ENCODE measurements at regions not wholly inside any gene's neighbourhood (a gene's known extent, or its start where the extent isn't known, plus 50 kb on each side); places are given as distances from the start of the nearest gene placed in this dataset.

GRCh38 chr4:138772366-138772765, 243.2 kb upstream of the NOCT start:
- no peak for DNase-seq (ENCODE audit: low read depth)
- TF ChIP-seq MYC (IDR thresholded peaks at IDR 0.05; ENCODE audit: low read depth, low read length), result no peak
- no peak for TF ChIP-seq POLR2A (IDR thresholded peaks at IDR 0.05; ENCODE audit: extremely low read depth, insufficient read length)
- TF ChIP-seq, protein P1, sequence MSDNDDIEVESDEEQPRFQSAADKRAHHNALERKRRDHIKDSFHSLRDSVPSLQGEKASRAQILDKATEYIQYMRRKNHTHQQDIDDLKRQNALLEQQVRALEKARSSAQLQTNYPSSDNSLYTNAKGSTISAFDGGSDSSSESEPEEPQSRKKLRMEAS (IDR thresholded peaks at IDR 0.05; ENCODE audit: low read depth, low read length), result no peak
- TF ChIP-seq, protein P2, sequence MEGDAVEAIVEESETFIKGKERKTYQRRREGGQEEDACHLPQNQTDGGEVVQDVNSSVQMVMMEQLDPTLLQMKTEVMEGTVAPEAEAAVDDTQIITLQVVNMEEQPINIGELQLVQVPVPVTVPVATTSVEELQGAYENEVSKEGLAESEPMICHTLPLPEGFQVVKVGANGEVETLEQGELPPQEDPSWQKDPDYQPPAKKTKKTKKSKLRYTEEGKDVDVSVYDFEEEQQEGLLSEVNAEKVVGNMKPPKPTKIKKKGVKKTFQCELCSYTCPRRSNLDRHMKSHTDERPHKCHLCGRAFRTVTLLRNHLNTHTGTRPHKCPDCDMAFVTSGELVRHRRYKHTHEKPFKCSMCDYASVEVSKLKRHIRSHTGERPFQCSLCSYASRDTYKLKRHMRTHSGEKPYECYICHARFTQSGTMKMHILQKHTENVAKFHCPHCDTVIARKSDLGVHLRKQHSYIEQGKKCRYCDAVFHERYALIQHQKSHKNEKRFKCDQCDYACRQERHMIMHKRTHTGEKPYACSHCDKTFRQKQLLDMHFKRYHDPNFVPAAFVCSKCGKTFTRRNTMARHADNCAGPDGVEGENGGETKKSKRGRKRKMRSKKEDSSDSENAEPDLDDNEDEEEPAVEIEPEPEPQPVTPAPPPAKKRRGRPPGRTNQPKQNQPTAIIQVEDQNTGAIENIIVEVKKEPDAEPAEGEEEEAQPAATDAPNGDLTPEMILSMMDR (IDR thresholded peaks at IDR 0.05; ENCODE audit: low read depth, low read length), result no peak

DNA sequence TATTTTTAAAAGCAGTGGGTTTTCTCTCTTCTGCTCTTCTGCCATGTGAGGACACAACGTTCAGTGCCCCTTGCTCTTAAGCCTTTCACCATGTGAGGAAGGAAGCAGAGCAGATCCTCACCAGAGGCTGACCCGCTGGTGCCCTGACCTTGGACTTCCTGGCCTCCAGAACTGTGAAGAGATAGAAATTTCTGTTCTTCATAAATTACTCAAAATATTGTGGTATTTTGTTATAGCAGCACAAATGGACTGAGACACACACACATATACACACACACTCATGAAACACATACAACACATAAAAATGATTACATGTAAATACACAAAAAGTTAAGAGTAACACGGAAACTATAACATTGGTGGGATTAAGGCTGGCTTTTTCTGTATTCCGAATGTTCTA, 244.8 kb upstream of the NOCT start:
- no peak for TF ChIP-seq POLR2A (IDR thresholded peaks at IDR 0.05; ENCODE audit: extremely low read depth, insufficient read length)
- TF ChIP-seq, protein P1 (IDR thresholded peaks at IDR 0.05; ENCODE audit: low read depth, low read length), result no peak
- no peak for DNase-seq (ENCODE audit: low read depth)
- H3K4me3 ChIP-seq (ENCODE audit: low read depth, low read length), result no peak overlapping the region

More at GRCh38 chr4:138772366-138772765, 243.2 kb upstream of the NOCT start:
- H3K4me3 ChIP-seq (ENCODE audit: low read depth, low read length), result no peak overlapping the region

DNA sequence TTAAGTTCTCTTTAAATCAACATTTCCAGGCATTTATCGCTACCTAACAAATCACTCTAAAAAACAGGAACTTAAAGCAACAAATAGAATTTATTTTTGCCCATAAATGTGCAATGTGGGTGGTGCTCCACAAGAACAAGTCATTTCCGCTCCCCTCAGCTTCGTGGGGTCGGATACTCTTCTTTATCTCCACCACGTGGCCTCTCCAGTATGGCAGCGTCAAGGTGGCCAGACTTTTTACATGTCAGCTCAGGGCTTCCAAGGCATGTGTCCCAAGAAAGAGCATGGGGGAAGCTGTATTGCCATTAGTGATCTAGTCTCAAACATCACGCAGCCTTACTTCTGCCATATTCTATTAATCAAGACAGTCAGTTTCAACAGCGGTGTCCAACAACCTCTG, 249.2 kb upstream of the NOCT start:
- TF ChIP-seq, protein P1 (IDR thresholded peaks at IDR 0.05; ENCODE audit: low read depth, low read length), result no peak
- no peak for TF ChIP-seq MYC (IDR thresholded peaks at IDR 0.05; ENCODE audit: low read depth, low read length)
- TF ChIP-seq, protein P2 (IDR thresholded peaks at IDR 0.05; ENCODE audit: low read depth, low read length), result no peak
- no peak for TF ChIP-seq POLR2A (IDR thresholded peaks at IDR 0.05; ENCODE audit: extremely low read depth, insufficient read length)
- no peak overlapping the region for H3K4me3 ChIP-seq (ENCODE audit: low read depth, low read length)
- DNase-seq (ENCODE audit: low read depth), result no peak

DNA sequence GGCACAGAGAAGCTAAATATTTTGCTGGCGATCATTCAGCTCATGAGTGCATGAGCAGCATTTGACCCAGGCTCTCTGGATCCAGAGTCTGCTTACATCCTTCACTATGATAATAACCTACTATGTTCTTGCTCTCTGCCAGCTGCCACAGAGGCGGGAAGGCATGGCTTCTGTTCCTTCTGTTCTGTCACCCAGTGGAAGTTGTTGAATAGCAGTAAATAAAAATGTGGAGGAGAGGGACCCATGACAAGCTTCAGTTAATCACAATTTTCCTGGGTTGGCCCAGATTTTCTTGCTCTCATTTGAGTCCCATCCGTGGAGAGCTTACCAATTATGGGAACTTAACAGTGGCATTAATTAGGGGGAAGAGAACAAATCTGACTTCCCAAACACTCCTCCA, 250.1 kb upstream of the NOCT start:
- H3K4me3 ChIP-seq (ENCODE audit: low read depth, low read length), result no peak overlapping the region
- TF ChIP-seq POLR2A (IDR thresholded peaks at IDR 0.05; ENCODE audit: extremely low read depth, insufficient read length), result no peak
- TF ChIP-seq, protein P1 (IDR thresholded peaks at IDR 0.05; ENCODE audit: low read depth, low read length), result no peak
- no peak for TF ChIP-seq MYC (IDR thresholded peaks at IDR 0.05; ENCODE audit: low read depth, low read length)
- TF ChIP-seq, protein P2 (IDR thresholded peaks at IDR 0.05; ENCODE audit: low read depth, low read length), result no peak
- no peak for DNase-seq (ENCODE audit: low read depth)

DNA sequence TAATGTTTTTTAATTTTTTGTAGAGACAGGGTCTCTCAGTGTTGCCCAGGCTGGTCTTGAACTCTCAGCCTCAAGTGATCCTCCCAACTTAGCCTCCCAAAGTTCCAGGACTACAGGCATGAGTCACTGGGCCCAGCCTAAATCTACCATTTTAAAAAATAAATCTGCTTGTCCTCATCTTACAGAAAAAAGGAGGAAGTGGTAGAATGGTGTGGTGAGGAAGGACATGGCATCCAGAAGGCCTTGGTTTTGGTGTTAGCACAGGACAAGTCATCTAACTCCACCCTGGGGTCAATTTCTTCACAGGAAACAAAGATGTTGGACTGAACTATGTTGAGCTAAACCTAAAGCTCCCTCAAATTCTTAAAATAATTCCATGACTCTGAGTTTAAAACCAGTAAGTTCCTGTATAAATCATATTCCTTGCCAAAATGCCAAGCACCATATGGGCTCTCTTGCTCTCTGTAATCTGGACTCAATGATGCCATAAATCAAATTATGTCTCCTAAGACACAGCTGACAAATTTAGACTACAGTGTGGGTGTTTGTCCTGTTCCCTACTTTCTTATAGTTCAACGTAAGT, 253.9 kb upstream of the NOCT start:
- H3K4me3 ChIP-seq (ENCODE audit: low read depth, low read length), result no peak overlapping the region
- DNase-seq (ENCODE audit: low read depth), result peak; percentile 19
- TF ChIP-seq, protein P2 (IDR thresholded peaks at IDR 0.05; ENCODE audit: low read depth, low read length), result no peak
- TF ChIP-seq, protein P1 (IDR thresholded peaks at IDR 0.05; ENCODE audit: low read depth, low read length), result no peak
- TF ChIP-seq POLR2A (IDR thresholded peaks at IDR 0.05; ENCODE audit: extremely low read depth, insufficient read length), result no peak
- no peak for TF ChIP-seq MYC (IDR thresholded peaks at IDR 0.05; ENCODE audit: low read depth, low read length)

GRCh38 chr4:138759554-138759902, 256.1 kb upstream of the NOCT start:
- no peak overlapping the region for H3K4me3 ChIP-seq (ENCODE audit: low read depth, low read length)
- DNase-seq (ENCODE audit: low read depth), result no peak
- TF ChIP-seq, protein P1 (IDR thresholded peaks at IDR 0.05; ENCODE audit: low read depth, low read length), result no peak
- TF ChIP-seq MYC (IDR thresholded peaks at IDR 0.05; ENCODE audit: low read depth, low read length) (no peak), POLR2A (IDR thresholded peaks at IDR 0.05; ENCODE audit: extremely low read depth, insufficient read length) (no peak)
- TF ChIP-seq, protein P2 (IDR thresholded peaks at IDR 0.05; ENCODE audit: low read depth, low read length), result no peak
